RWPE1 (cell line): ENCODE measurements at regions not wholly inside any gene's neighbourhood (a gene's known extent, or its start where the extent isn't known, plus 50 kb on each side); places are given as distances from the start of the nearest gene placed in this dataset.

Experiments used
- CTCF ChIA-PET: fragments of 350-600 bp; sonication (Branson Sonifier 250); formaldehyde crosslinking; extraction: SDS; loops from one replicate; lab custom pipeline; 2021; lab: Yijun Ruan, JAX
- POLR2A ChIA-PET: fragments of 400-600 bp; formaldehyde crosslinking; extraction: SDS; loops from one replicate; lab custom pipeline; 2020; ENCODE audit warnings: antibody characterized with exemption; ENCODE audit not compliant: low non-redundant PET; lab: Yijun Ruan, JAX
- DNase-seq: peaks from one replicate; pipeline ENCODE4 v3.0.0; 2012; ENCODE audit warnings: low spot score
- H3K27ac ChIP-seq: fragments of 450-650 bp; 2 replicates; pipeline ENCODE4 v1.5.1; 2017
- TF ChIP-seq, protein P1 (sequence below): fragments of 450-650 bp; conservative IDR thresholded peaks from 2 replicates; pipeline ENCODE4 v1.5.1; 2017; ENCODE audit warnings: low read depth, mild to moderate bottlenecking

DNA sequence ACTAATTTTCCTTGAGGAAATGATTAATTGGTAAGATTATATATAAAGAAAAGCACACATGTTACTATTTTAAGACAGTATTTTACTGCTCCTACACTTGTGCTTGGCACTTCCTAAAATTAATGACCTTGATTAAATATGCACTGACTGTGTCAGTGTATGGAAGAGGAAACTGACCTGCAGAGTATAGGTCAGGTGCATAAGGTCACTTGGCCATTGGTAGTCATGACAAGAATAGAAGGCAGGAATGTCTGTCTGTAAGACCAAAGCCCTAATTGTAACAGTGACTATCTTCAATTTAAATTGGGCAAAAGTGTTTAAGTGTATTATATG lies 128.0 kb upstream of the KCNK2 start:
- TF ChIP-seq, protein P1, sequence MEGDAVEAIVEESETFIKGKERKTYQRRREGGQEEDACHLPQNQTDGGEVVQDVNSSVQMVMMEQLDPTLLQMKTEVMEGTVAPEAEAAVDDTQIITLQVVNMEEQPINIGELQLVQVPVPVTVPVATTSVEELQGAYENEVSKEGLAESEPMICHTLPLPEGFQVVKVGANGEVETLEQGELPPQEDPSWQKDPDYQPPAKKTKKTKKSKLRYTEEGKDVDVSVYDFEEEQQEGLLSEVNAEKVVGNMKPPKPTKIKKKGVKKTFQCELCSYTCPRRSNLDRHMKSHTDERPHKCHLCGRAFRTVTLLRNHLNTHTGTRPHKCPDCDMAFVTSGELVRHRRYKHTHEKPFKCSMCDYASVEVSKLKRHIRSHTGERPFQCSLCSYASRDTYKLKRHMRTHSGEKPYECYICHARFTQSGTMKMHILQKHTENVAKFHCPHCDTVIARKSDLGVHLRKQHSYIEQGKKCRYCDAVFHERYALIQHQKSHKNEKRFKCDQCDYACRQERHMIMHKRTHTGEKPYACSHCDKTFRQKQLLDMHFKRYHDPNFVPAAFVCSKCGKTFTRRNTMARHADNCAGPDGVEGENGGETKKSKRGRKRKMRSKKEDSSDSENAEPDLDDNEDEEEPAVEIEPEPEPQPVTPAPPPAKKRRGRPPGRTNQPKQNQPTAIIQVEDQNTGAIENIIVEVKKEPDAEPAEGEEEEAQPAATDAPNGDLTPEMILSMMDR: no peak
- no peak overlapping the region for H3K27ac ChIP-seq
- POLR2A ChIA-PET: no interaction called here
- DNase-seq: no peak
- CTCF ChIA-PET: no interaction called here

DNA sequence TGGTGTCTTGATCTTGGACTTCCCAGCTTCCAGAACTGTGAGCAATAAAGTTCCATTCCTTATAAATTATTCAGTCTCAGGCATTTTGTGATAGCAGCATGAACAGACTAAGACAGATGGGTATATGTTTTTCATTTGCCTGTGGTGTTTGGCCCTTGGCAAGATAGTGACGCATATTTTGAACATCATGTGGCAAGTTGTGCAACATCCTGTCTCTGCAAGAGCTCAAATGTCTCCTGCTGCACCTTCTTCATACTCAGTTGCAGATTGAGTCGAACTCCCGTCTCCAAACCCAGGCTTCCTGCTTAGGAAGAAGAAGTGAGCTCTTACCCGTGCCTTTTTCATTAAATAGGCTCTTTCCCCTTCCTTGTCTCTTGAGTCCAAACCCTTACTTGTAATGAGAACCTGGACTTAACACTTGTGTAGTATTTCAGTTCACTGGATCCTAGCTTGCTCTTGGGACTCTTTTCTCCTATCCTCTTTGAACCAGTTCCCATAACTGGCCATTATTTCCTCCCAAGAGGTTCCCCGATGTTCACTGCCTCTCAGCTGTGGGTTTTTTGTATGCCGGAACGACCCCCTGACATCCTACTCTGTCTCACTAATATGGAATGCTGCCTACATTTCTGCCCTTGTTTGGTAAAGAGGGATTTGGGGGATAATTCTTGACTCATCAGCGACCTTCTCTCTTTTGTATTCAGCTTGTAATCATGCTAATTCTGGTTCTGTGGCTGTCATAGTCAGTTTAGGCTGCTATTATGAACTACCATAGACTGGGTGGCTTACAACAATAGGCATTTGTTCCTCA lies 125.0 kb upstream of the KCNK2 start:
- DNase-seq: peak; percentile 50
- ChIA-PET POLR2A (no interaction called here), CTCF (interaction anchor here (0.6 kb wide), 1 partner anchor 188 kb away, joined by 3 read pairs; no protein-coding TSS in a partner anchor)
- TF ChIP-seq, protein P1: no peak
- no peak overlapping the region for H3K27ac ChIP-seq

DNA sequence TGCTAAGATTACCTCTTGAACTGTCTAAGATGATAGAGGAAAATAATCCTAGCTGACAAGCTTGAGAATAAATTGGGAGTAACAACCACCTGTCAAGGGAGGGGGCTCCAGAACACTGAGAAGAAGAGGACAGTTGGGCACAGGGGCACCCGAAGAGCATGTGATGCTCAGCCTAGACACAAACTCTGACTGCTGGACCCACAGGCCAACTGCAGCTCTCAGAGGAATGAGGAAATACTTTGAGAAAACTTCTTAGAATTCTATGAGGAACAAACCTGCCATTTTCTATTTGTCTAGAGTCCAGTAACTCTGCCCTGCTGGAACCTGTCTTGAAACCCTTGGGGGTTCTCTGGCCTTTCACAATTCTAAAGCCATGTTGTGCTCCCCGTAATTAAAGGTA lies 124.1 kb upstream of the KCNK2 start:
- ChIA-PET CTCF (no interaction called here), POLR2A (no interaction called here)
- TF ChIP-seq, protein P1: no peak
- DNase-seq: no peak
- no peak overlapping the region for H3K27ac ChIP-seq

DNA sequence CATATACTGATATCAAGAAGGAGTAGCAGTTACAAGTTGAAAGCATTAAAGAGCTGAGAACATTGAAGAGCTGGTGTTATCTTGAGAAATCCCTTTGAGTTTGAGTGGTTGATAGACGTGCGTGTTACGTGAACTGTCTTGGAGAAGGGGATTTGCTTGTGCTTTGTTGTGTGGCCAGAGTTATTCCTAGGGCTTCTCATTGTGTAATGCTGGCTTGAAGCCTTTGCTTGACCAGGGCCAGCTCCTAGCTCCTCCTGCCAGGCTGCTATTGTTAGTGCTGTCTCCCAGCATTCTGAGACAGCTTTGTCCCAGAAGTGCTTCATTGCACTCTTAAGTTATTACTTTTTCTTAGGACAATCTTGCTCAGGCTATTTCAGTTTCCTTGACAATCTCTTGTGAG lies 116.2 kb upstream of the KCNK2 start:
- TF ChIP-seq, protein P1: no peak
- ChIA-PET POLR2A (no interaction called here), CTCF (no interaction called here)
- no peak for DNase-seq
- no peak overlapping the region for H3K27ac ChIP-seq

DNA sequence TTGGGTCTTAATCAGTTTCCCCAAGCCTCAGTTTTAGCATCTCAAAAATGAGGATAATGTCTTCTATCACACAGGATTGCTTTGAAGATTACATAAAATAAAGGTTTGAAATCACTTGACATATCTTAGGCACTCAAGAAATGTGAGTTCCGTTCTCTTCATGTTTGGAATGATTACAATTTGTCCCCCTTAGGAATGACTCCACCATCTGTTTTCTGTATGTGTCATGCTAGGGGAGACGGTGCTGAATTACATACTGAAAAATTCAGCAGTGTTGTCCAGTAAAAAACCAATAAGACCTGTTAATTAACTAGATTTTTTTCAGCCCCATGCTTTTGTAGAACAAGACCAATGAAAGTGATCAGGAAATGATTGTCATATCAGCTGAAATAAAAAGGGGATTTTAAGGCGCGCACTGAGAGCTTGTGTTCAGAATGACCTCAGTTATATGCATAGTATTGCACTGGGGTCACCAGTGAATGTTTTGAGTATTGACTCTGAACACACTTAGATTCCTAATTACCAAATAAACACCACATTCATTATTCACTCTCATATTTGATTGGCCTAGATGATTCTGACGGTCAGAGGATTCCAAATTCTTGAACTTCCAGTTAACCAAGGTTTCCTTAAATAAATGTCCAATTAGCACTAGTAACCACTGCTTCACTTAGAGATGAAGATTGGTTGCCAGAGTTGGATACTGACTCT lies 114.5 kb upstream of the KCNK2 start:
- ChIA-PET POLR2A (no interaction called here), CTCF (interaction anchor here (0.8 kb wide), 1 partner anchor 17 kb away, joined by 3 read pairs; no protein-coding TSS in a partner anchor)
- TF ChIP-seq, protein P1: no peak
- DNase-seq: no peak
- H3K27ac ChIP-seq: no peak overlapping the region

DNA sequence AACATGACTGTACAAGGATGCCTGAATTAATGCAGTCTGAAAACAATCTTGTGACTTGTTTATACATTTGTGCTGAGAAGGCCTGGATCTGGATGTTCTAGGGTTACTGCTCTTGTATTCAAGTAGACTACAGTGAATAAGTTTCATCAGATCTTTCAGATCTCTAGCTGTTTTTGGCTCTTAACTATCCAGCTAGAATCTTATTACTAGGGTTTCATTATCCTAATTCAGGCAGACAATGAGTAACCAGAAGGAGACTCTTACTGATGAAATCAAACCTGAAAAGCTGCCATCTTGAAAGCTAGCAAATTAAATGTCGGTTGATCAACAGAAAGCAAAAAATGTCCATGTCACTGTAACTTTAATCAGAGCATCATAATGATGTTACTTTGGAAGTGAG lies 112.5 kb upstream of the KCNK2 start:
- TF ChIP-seq, protein P1: no peak
- POLR2A ChIA-PET: no interaction called here
- CTCF ChIA-PET: no interaction called here
- no peak overlapping the region for H3K27ac ChIP-seq
- DNase-seq: no peak
